Dedifferentiated amniotic fluid mesenchymal stem cell (primary cell): ENCODE measurements at regions not wholly inside any gene's neighbourhood (a gene's known extent, or its start where the extent isn't known, plus 50 kb on each side); places are given as distances from the start of the nearest gene placed in this dataset.
"Not testable (repeated sequence)": the region's sequence is repeated elsewhere in the genome, so short reads cannot be mapped to it uniquely, and the experiment has no call there.

Experiments used
- DNase-seq: peaks from one replicate; pipeline ENCODE4 v3.0.0-alpha.2; 2016; ENCODE audit errors: extremely low spot score

- not testable (repeated sequence) for DNase-seq
These were observed 82.0 kb upstream of the DLX6 start for GRCh38 chr7:96923345-96923744.

GRCh38 chr7:96927131-96927530 lies 78.2 kb upstream of the DLX6 start:
- DNase-seq: no peak

- DNase-seq: no peak
These were observed 76.4 kb upstream of the DLX6 start for GRCh38 chr7:96928965-96929364.

GRCh38 chr7:96931891-96932290 lies 73.5 kb upstream of the DLX6 start:
- no peak for DNase-seq

- no peak for DNase-seq
These were observed 72.2 kb upstream of the DLX6 start for GRCh38 chr7:96933067-96933645.

GRCh38 chr7:96936621-96937020 lies 68.7 kb upstream of the DLX6 start:
- no peak for DNase-seq

GRCh38 chr7:96942112-96942511 lies 63.2 kb upstream of the DLX6 start:
- DNase-seq: no peak

- DNase-seq: peak; percentile 90
These were observed 55.6 kb upstream of the DLX6 start for GRCh38 chr7:96949766-96950165.

GRCh38 chr7:96952974-96953391 lies 52.4 kb upstream of the DLX6 start:
- DNase-seq: peak; percentile 67

GRCh38 chr7:96953676-96954513 lies 51.5 kb upstream of the DLX6 start:
- no peak for DNase-seq
